GM06990 (cell line): ENCODE measurements at regions not wholly inside any gene's neighbourhood (a gene's known extent, or its start where the extent isn't known, plus 50 kb on each side); places are given as distances from the start of the nearest gene placed in this dataset.

Source experiments
- DNase-seq: peaks from one replicate; pipeline ENCODE4 v3.0.0-alpha.2; 2011; ENCODE audit not compliant: insufficient read length; ENCODE audit errors: extremely low read depth
- H3K27me3 ChIP-seq: replicated peaks from 2 replicates; pipeline ENCODE4 v1.6.0; 2011; ENCODE audit warnings: low read length; ENCODE audit not compliant: control insufficient read depth, insufficient read depth
- H3K36me3 ChIP-seq: 2 replicates; pipeline ENCODE4 v1.5.1; 2011; ENCODE audit warnings: low read length; ENCODE audit not compliant: control insufficient read depth, insufficient read depth
- H3K4me3 ChIP-seq: replicated peaks from 2 replicates; pipeline ENCODE4 v1.5.1; 2011; ENCODE audit warnings: low read depth, mild to moderate bottlenecking, control low read depth, low read length
- CTCF ChIP-seq: IDR thresholded peaks from 2 replicates; pipeline ENCODE4 v1.5.1; 2011; ENCODE audit warnings: low read length, control low read depth, mild to moderate bottlenecking, inconsistent platforms; ENCODE audit not compliant: insufficient read depth, poor library complexity, severe bottlenecking

GRCh38 chr13:97875911-97876310, 77.6 kb upstream of the IPO5 start:
- no peak for DNase-seq
- TF ChIP-seq CTCF = no peak
- Histone ChIP-seq H3K4me3 (no peak overlapping the region), H3K27me3 (no peaks in the 10 kb centered on the region; the same call in none of the 2 replicates), H3K36me3 (no peaks in the 10 kb centered on the region)

- no peak for DNase-seq
- TF ChIP-seq CTCF = no peak
- H3K27me3 ChIP-seq = no peaks in the 10 kb centered on the region; the same call in none of the 2 replicates
- no peaks in the 10 kb centered on the region for H3K36me3 ChIP-seq
- H3K4me3 ChIP-seq = no peak overlapping the region
These were observed 74.8 kb upstream of the IPO5 start for GRCh38 chr13:97878431-97879375.

GRCh38 chr13:97879646-97880310, 73.7 kb upstream of the IPO5 start:
- no peak for DNase-seq
- TF ChIP-seq CTCF = no peak
- H3K27me3 ChIP-seq = no peaks in the 10 kb centered on the region; the same call in none of the 2 replicates
- no peaks in the 10 kb centered on the region for H3K36me3 ChIP-seq
- no peak overlapping the region for H3K4me3 ChIP-seq

GRCh38 chr13:97880311-97880675, 73.2 kb upstream of the IPO5 start:
- no peak for DNase-seq
- no peaks in the 10 kb centered on the region; the same call in none of the 2 replicates for H3K27me3 ChIP-seq
- no peak overlapping the region for H3K4me3 ChIP-seq
- no peaks in the 10 kb centered on the region for H3K36me3 ChIP-seq
- no peak for TF ChIP-seq CTCF

- Histone ChIP-seq H3K27me3 (no peaks in the 10 kb centered on the region; the same call in none of the 2 replicates), H3K4me3 (no peak overlapping the region), H3K36me3 (no peaks in the 10 kb centered on the region)
- TF ChIP-seq CTCF = no peak
- no peak for DNase-seq
These were observed 71.9 kb upstream of the IPO5 start for GRCh38 chr13:97881556-97881955.
